Panc1 (cell line): ENCODE measurements at regions not wholly inside any gene's neighbourhood (a gene's known extent, or its start where the extent isn't known, plus 50 kb on each side); places are given as distances from the start of the nearest gene placed in this dataset.

Source experiments
- POLR2AphosphoS5 ChIP-seq: IDR thresholded peaks from 2 replicates; pipeline ENCODE4 v1.6.1; 2012; ENCODE audit warnings: mild to moderate bottlenecking, low read depth, low read length, moderate library complexity
- REST ChIP-seq, 2 experiments: IDR thresholded peaks; 2 replicates each; pipeline ENCODE4 v1.6.1; 2011 to 2012; ENCODE audit warnings: low read depth in 2 of 2, control low read depth in 1 of 2, low read length in 1 of 2, mild to moderate bottlenecking in 1 of 2, moderate library complexity in 1 of 2; ENCODE audit not compliant: insufficient read depth in 1 of 2
- SIN3A ChIP-seq: IDR thresholded peaks from 2 replicates; pipeline ENCODE4 v1.6.1; 2012; ENCODE audit warnings: low read depth, mild to moderate bottlenecking, low read length, moderate library complexity, borderline replicate concordance; ENCODE audit not compliant: insufficient read depth
- TCF7L2 ChIP-seq: IDR thresholded peaks from 2 replicates; pipeline ENCODE4 v1.6.1; 2011; ENCODE audit warnings: mild to moderate bottlenecking, low read depth, low read length, inconsistent platforms
- TF ChIP-seq, protein P1 (sequence below): fragments of 450-650 bp; IDR thresholded peaks from 2 replicates; pipeline ENCODE4 v1.5.1; 2017; ENCODE audit warnings: mild to moderate bottlenecking

DNA sequence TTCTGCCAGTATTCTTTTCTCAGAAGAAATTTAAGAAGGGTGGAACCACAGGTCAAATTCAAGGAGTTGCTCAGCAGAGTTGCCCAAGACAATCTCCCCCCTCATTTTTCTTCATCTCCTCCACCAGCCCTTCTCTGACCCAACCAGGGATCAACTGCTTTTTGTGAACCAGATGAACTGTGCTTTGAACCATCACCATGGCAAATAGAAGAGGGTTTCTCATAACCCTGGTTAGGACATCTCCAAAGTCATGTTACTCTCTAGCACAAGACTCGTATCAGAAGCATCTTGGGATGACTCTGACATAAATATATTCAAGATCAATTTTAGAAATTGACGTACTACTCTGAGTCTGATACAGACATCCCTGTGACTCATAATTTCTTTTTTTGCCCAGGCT lies 130.7 kb downstream of the ALDH8A1 start:
- TF ChIP-seq, protein P1, sequence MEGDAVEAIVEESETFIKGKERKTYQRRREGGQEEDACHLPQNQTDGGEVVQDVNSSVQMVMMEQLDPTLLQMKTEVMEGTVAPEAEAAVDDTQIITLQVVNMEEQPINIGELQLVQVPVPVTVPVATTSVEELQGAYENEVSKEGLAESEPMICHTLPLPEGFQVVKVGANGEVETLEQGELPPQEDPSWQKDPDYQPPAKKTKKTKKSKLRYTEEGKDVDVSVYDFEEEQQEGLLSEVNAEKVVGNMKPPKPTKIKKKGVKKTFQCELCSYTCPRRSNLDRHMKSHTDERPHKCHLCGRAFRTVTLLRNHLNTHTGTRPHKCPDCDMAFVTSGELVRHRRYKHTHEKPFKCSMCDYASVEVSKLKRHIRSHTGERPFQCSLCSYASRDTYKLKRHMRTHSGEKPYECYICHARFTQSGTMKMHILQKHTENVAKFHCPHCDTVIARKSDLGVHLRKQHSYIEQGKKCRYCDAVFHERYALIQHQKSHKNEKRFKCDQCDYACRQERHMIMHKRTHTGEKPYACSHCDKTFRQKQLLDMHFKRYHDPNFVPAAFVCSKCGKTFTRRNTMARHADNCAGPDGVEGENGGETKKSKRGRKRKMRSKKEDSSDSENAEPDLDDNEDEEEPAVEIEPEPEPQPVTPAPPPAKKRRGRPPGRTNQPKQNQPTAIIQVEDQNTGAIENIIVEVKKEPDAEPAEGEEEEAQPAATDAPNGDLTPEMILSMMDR, result no peak
- no peak for TF ChIP-seq SIN3A
- TF ChIP-seq POLR2AphosphoS5, result no peak
- TF ChIP-seq REST (IDR thresholded peaks at IDR 0.05; ENCODE audit: insufficient read depth in 1 of 2, low read depth in 2 of 2, low read length in 1 of 2), result no peak
- TF ChIP-seq TCF7L2, result no peak
